DMS 273 treated with DMSO at 0.1 percent for 48 hours (cell line): ENCODE measurements at regions not wholly inside any gene's neighbourhood (a gene's known extent, or its start where the extent isn't known, plus 50 kb on each side); places are given as distances from the start of the nearest gene placed in this dataset.
"Not testable (repeated sequence)": the region's sequence is repeated elsewhere in the genome, so short reads cannot be mapped to it uniquely, and the experiment has no call there.

Source experiments
- DNase-seq: peaks from one replicate; lab custom pipeline; 2025; lab: John Stamatoyannopoulos, UW

DNA sequence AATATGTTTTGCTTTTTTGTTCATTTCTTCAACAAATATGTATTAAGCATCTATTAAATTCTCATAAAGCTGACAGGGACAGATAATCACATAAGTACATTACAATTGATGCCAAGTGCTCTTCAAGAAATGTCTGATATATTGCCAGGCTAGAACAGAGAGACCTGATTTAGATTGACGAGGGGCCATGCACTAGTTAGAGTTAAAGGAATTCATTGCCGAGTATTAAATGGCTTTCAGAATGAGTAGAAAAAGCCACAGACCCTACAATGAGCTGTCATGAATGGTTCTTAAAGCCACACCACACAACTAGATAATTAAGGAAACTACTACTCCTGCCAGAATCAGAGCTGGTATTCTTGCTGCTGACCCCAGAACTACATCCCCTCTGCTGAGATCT, 250.2 kb upstream of the MME start:
- no peak for DNase-seq

DNA sequence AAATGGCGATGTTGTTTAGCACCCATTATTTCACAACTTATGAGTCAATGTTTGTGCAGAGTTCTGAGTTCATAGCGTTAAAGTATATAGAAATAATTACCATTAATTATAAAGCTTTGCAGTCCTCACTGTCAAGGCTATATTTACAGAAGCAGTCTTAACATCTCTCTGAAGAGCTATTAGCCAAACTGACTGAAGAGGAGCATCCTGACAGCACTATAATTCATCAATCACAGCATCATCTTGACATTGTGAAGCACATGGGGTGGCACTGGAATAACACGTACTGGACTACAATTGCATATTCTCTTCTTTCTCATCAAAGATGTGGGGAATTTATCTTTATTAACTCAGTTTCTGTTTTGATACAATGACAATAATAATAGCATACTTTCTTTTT, 260.6 kb upstream of the MME start:
- DNase-seq, result no peak

DNA sequence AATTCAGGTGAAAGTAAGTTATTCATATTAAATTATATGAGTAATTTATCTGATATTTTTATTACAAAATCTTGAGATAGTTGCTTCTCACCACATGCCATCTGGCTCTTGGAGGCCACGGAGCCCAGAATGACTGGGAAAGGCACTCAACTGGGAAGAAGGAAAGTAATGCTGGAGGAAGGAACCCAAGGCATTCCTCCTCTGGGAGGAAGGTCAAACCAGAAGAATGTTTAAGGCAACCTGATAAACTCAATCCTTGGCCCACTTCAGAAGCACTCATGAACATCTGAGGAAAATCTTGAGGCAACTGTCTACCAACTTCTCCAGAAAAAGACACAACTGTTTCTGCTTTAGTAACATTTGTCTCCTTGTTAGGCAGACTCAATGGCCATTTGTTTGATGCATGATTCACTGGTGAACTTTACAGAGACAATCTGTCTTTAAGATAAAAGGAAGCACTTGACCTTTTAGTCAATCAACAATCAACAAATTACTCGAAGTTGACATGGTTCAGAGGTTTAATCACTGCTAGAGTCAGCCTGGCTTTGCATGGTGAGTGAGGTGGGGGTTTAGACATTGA, 261.4 kb upstream of the MME start:
- DNase-seq, result no peak

DNA sequence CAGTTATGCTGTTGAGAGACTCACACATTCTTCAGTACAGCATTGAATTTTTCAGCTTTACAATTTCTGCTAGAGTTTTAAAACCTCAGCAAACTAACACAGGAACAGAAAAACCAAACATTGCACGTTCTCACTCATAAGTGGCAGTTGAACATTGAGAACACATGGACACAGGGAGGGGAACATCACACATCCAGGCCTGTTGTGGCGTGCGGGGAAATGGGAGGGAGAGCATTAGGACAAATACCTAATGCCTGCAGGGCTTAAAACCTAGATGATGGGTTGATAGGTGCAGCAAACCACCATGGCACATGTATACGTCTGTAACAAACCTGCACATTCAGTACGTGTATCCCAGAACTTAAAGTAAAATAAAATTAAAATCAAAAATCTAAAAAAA, 270.1 kb upstream of the MME start:
- DNase-seq, result not testable (repeated sequence)

DNA sequence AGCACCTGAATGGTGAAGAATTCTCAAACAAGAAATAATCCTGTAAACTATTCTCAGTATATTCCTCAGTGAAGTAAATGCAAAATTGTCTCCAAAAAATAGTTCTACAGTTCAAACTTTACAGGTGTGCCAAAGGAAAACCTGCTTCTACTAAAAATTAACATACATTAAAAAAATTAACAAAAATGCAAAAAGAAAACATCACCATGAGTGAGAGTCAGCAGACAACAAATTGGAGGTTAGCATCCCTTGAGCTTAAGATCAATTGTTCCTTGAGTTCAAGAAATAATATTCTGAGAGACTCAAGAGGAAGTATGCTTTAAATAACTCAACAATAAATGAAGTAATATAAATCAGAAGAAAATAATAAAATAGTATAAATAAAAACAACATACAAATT, 278.4 kb upstream of the MME start:
- DNase-seq, result no peak

DNA sequence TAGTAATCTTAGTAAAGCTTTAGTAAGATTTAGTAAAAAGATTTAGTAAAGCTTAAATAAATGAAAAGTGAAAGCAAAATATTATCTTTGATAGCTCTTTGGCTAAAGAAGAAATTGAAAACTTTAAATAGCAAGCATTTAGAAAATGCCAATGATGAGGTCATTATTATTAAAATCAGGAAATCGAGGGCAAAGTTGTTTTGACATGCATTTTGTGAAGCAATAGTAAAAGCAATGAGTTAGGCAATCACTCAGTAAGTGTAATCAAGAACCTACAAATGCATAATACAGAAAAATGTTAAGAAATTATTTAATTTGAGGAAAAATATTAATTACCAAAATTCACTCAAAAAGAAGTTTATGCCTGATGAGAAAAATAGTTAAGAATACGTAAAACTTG, 280.3 kb upstream of the MME start:
- DNase-seq, result no peak

DNA sequence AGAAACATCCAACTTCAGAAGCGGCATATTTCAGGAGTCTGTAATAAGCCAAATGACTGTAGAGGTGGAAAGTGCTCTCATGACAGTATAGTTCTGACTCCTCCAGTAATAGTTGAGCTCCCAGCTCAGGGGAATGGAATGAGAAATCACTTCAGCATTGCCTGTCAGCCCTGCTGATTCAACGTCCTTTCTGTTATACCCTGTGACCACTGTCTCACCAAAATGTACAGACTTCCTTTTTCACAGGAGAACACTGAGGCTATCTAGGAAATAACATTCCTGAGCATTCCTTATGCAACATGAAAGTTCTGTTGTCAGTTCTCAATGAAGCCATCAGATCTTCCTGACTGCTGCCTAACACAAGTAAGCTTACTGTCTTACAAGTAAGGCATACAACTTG, 284.5 kb upstream of the MME start:
- no peak for DNase-seq

DNA sequence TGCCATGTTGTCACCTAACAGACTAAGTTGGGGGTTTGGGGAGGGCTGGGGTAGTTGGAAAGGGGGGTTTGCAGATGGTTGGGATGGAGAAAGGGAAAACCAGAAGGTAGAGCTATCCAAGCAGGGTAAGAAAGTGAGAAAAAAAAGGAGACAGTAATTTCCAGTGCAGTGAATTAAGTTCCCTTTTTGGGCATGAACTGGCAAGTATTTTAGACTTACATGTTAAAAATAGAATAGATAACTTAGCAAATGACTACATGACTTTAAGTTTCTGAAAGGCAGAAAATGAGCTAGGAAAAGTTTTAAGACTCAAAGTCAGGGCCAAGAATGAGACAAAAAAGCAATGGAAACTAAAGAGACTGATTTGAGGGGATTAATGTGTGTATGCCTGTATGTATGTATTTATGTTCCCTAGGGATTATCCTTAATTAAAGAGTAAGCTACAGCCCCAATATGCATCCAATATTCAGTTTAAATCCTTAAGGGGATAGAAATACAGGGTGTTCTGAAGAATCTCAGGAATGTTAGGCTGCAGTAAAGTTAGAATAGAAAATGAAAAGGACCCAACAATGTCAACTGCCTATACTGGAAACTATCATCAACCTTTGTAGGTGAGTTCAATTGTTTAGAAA, 285.2 kb upstream of the MME start:
- no peak for DNase-seq

DNA sequence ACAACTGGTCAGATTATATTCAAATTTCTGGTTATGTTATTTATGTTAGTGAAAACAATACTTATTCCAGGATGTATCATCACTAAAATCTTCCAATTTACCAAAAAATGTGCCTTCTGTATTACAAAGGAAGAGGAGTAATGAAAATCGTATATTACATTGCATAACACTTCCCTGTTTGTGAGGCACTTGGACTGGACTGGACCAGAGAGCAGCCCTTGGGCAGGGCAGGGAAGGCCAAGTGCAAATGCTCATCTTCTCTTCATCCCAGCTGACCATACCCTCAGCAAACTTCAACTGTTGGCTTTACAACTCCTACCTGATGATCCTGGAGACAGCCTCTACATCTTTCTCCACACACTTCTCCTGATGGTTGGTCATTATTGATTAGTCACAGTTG, 285.7 kb upstream of the MME start:
- DNase-seq, result no peak

DNA sequence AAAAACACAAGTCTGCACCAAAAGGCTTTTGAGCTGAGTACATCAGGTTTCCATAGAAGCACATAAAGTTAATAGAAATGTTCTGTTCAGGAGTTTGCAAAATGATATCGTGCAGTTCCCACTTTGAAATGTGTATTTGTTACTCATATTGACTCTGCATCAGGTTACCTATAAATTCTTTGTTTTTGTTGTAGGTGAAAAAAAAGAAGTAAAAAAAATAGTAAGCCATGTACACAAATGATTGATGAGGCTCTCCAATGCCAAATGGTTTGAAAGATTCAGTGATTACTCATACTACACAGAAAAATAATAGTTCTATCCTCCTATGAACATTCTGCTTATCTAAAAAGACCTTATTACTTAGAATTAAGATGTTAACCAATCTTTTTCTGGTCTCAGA, 287.3 kb upstream of the MME start:
- no peak for DNase-seq

DNA sequence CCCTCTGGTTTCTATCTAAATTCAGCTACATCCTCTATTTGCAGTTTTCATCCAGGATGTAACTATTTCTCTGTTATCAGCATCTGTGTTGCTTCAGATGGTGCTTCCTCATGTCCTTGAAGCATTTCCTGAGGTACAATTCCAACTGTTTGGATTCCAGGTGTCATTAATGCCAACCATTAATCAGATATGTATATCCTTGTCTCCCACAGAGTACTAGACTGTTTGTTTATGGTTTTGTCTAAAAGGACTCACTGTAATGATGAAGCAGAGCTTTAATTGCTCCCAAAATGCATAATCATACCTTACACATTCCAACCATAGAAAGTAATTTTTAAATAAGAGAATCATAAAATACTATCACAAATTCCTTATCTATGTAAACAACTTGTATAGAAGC, 288.5 kb upstream of the MME start:
- DNase-seq, result no peak

DNA sequence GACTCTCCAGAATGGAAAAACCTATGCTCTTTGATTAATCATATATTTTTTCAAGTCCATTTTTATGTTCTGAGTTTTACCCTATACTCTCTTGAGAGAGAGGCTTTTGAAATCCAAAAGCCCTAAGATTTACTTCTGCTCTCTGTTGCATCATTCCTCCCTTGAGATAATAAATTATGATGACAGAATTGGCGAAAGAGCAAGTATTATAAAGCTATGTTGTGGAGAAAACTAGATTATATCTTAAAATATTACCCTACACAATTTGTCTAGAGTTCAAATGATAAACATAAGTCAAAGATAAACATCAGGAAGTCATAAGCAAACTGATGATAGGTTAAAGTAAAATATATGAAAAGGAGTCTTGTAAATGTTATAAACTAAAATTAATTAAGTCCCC, 293.4 kb upstream of the MME start:
- no peak for DNase-seq

DNA sequence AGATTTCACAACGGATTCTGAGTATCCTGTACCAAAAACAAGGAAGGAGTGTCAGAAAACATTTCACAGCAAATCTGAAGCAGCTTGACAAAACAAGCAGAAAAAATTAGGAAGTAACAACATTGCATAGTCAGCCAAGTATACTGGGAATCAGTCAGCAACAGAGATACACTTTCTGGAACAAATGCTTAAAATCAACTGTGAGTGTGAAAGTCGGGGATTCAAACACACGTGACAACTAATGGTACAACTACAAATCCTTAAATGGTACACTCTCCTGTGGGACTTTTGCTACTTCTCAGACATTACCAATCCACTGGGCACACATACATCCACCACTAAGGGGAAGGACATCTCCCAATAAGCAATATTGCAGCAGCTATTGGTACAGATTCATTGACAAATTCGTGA, 296.6 kb upstream of the MME start:
- no peak for DNase-seq

DNA sequence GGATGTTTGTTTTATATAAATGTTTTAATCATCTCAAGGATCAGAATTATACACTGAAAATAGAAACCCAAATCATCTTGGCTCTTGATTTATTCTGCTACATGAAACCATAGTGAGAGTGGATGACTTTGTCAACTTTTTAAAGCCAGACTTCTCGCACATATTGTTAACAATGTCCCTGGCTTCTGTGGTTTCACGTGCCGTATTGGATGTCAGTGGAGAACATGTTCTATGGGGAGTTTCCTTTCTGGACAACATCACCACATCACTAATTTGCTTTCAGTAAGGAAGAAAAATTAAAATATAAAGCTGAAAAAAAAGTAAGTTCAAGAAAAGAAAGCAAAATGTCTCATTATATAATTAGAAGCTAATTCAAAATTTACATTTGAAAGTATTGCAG, 297.1 kb upstream of the MME start:
- no peak for DNase-seq

DNA sequence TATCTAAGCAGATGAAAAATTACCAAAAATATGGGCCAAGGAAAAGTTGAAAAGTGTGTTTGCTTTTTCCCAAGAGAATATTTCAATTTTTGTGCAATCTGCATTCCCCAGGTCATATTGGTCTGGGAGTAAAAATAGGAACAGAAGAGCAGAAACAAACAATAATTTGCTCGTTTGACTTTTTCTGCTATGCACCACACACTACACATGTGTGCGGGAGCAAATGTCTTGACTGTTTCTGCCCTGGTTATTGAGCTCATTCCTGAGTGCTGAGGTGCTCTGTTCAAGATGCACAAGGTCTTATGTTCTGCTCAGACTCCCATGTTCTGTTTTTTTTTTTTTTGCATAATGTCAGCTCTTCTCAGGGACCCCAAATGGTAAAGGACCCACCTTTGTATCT, 298.0 kb upstream of the MME start:
- DNase-seq, result no peak

DNA sequence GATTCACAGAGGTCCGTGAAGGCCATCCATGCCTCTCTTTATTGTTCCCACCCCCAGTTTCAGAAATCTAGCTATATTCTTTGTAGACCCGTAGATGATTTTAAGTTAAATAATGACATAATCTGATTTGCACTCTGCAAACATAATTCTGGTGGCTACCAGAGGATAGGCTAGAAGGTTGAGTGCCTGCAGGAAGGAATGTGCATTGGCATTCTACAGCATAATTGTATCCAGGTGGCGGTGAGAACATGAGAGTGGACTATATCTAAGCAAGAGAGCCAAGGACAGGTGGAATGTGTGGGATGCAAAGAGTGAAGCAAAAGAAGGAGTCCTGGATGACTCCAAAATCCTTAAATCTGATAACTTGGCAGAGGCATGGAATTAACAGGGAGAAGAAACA, 298.5 kb upstream of the MME start:
- DNase-seq, result no peak

DNA sequence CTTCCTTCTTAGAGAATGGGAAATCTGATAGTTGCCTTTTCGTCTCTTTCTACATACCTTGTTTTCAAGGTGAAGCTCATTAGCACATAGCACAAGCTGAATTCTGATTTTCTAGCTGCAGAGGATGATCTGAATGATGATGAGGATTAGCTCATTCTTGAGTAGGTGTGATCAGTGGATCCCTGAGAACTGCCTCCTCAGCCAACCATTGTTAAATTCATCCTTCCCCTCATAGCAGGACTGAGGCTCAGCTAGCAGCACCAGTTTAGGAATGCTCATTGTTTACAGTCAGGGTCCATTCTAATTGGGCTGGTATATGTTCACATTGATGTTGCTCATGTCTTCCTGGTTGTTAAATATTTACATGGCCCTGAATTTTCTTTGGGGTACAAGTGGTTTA, 299.9 kb upstream of the MME start:
- DNase-seq, result no peak

DNA sequence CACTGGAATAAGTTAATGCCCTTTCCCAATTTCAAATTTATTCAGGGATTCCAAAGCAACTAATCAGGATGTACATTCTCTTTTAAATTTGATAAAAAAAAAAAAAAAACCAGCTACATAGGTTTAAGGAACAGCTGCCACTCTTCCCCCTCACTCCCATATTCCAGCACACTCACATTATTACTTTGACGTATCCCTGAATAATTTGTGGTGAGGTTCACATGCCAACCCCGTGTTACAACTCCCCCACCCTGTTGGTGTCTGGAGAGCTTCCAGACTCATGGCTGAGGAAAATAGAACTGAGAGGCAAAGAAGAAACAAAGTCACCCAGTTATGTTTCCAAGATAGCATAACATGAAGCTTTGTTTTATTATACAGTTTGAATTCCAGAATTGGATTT, 300.5 kb upstream of the MME start:
- DNase-seq, result no peak

DNA sequence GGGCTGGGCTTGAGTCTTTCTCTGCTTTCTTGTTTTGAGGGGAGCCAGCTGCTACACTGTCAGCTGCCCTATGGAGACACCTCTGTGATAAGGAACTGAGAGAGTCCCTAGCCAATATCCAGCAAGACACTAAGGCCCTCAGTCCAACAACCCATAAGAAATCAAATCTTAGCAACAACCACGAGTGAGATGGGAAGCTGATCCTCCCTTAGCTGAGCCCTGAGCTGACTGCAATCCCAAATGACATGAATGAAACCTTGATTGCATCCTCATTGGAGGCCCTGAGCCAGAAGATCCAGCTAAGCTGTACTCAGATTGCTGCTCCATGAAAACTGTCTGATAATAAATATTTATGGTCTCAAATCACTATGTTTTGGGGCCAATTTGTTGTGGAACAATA, 302.1 kb upstream of the MME start:
- DNase-seq, result no peak

DNA sequence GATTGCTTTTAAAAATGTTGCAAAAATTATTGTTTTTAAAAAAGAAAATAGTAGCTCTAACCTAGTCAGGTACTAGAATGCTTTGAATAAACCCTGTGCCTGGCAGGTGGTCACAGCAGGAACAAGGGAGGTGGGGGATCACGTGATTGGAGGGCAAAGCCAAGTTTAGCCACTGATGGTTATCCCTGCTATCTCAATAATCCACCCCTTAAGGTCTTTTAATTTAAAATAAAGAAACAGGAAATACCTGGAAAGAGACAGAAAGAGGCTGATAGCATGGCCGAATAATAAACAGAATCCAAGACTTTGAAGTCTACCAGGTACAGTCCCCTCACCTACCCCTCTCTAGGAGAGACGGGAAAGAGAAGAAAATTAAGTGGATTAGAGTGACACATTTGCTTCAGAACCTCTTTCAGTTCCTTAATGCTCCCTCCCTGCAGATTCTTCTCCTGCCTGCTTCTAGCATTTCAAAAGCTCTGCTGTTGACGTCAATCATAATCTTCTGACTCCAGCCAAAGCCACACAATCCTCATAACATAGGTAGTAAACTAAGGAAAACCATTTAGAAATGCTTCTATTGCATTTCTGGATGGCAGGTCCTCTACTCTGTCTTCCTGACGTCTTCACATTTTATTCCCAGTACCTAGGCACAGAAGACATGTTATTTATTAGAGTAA, 303.4 kb upstream of the MME start:
- no peak for DNase-seq

DNA sequence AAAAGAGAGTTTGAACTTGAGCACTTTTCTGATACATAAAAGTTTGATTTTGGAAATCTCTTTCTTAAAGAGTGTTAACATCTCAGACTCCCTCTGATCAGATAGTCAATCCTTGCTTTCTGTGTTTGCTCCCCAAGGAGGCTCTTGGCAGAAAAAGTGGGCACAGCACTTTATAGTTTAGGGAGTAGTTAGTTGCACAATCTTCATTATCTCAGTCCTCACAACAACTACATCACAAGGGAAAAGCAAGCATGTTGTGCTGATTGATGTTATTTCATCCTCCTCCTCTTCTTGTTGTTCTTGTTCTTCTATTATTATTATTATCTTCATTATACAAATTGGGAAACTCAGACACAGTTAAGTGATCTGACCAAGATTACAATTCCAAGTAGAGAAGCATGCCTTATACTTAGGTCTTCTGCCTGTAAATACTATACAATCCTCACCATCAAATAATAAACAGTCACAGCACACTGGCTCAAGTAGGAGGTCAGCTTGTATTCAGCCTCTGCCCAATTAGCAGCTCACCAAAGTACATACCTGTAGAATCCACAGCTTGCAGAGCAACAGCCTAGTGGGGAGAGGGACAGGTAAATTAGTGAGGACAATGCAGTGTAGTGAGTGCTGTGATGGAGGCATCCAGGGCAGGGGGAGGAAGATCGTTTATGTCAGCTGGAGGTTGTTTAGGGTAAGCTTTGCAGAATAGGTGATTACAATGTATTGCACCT, 304.1 kb upstream of the MME start:
- no peak for DNase-seq

DNA sequence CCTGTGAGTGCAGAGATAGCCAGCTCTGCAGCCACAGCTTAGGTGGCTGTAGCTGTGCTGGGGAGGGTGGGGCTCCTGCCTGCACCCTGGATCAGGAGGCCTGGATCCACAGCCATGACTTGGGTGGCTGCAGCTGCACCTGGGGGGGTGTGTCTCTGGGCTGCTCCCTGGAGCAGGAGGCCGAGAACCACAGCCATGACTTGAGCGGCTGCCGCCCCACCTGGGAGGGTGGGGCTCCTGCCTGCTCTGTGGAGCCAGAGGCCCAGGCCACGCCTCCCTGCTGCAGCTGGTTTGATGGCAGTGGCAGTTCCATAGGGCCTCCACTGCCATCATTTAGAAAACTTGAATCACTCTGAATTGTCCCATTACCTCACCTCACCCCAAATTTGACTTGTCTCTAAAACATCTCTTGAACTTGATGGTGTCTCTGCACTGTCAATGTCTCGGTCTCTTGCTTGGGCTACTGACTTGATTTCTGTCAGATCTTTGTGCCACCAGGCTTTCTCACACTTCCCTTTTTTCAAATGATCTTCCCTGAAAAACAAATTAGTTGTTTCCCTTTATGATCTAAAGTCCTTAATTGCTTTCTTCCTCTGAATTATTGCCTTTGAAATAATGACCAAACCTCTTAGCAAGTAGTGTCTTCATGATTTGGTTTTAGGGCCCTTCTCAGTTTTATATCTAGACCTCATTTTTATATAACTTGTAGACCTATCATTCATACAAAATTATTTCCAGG, 313.2 kb upstream of the MME start:
- no peak for DNase-seq
